ENCODE measurements at regions not wholly inside any gene's neighbourhood (a gene's known extent, or its start where the extent isn't known, plus 50 kb on each side); places are given as distances from the start of the nearest gene placed in this dataset.
"Not testable (repeated sequence)": the region's sequence is repeated elsewhere in the genome, so short reads cannot be mapped to it uniquely, and the experiment has no call there.

- intact Hi-C loops (cut with DNase I): loop anchor here in 1 of 4 donors (10.0 kb wide), 1 partner anchor 1024 kb away; the partner anchor contains the start of gene GRIN2A
- Histone ChIP-seq H3K9me3 (ENCODE audit: control insufficient read depth, low read length) (no peaks in the 10 kb centered on the region), H3K27me3 (ENCODE audit: control insufficient read depth, insufficient read depth) (no peaks in the 10 kb centered on the region), H3K4me1 (ENCODE audit: control insufficient read depth, insufficient read depth, low read length) (no peaks in the 10 kb centered on the region), H3K27ac (ENCODE audit: low read length) (no peak overlapping the region), H3K4me3 (ENCODE audit: low read length) (no peak overlapping the region)
- DNase-seq: no peak
- 78% methylated on average over 13 of the region's 13 CpGs for WGBS
- no peak for ATAC-seq
These were observed 69.1 kb downstream of the HAPSTR1 start for GRCh38 chr16:9160551-9160911.

- intact Hi-C loops (cut with DNase I): loop anchor here in 1 of 4 donors (10.0 kb wide), 1 partner anchor 1019 kb away; the partner anchor contains the start of gene GRIN2A
- DNase-seq (no peak), ATAC-seq (no peak)
- WGBS: 52% methylated on average over 10 of the region's 10 CpGs
- Histone ChIP-seq H3K4me3 (ENCODE audit: low read length) (no peak overlapping the region), H3K27me3 (ENCODE audit: control insufficient read depth, insufficient read depth) (no peaks in the 10 kb centered on the region), H3K4me1 (ENCODE audit: control insufficient read depth, insufficient read depth, low read length) (no peaks in the 10 kb centered on the region), H3K9me3 (ENCODE audit: control insufficient read depth, low read length) (no peaks in the 10 kb centered on the region), H3K27ac (ENCODE audit: low read length) (no peak overlapping the region)
These were observed 74.2 kb downstream of the HAPSTR1 start for GRCh38 chr16:9165681-9166080.

- H3K27ac ChIP-seq (ENCODE audit: low read length): not testable (repeated sequence)
These were observed 75.0 kb downstream of the HAPSTR1 start for GRCh38 chr16:9166326-9166993.

GRCh38 chr16:9169094-9169493 lies 77.7 kb downstream of the HAPSTR1 start:
- no peaks in the 10 kb centered on the region for H3K4me1 ChIP-seq (ENCODE audit: control insufficient read depth, insufficient read depth, low read length)
- no peak for DNase-seq
- intact Hi-C loops (cut with DNase I): loop anchor here in 1 of 4 donors (10.0 kb wide), 1 partner anchor 1016 kb away; the partner anchor contains the start of gene GRIN2A
- H3K27me3 ChIP-seq (ENCODE audit: control insufficient read depth, insufficient read depth): no peaks in the 10 kb centered on the region
- H3K9me3 ChIP-seq (ENCODE audit: control insufficient read depth, low read length): no peaks in the 10 kb centered on the region
- no peak overlapping the region for H3K4me3 ChIP-seq (ENCODE audit: low read length)
- no peak for ATAC-seq
- WGBS: 65% methylated on average over 7 of the region's 7 CpGs
- no peak overlapping the region for H3K27ac ChIP-seq (ENCODE audit: low read length)

More at GRCh38 chr16:9166326-9166993, 75.0 kb downstream of the HAPSTR1 start:
- not testable (repeated sequence) for DNase-seq; ATAC-seq; H3K27me3 ChIP-seq (ENCODE audit: control insufficient read depth, insufficient read depth); H3K4me1 ChIP-seq (ENCODE audit: control insufficient read depth, insufficient read depth, low read length); H3K4me3 ChIP-seq (ENCODE audit: low read length); H3K9me3 ChIP-seq (ENCODE audit: control insufficient read depth, low read length)
- intact Hi-C loops (cut with DNase I): loop anchor here in 1 of 4 donors (10.0 kb wide), 1 partner anchor 1018 kb away; the partner anchor contains the start of gene GRIN2A
- 84% methylated on average over 20 of the region's 24 CpGs for WGBS

GRCh38 chr16:9170470-9170869 lies 79.0 kb downstream of the HAPSTR1 start:
- H3K27me3 ChIP-seq (ENCODE audit: control insufficient read depth, insufficient read depth): no peaks in the 10 kb centered on the region
- H3K4me3 ChIP-seq (ENCODE audit: low read length): no peak overlapping the region
- DNase-seq: no peak
- no peaks in the 10 kb centered on the region for H3K4me1 ChIP-seq (ENCODE audit: control insufficient read depth, insufficient read depth, low read length)
- H3K9me3 ChIP-seq (ENCODE audit: control insufficient read depth, low read length): no peaks in the 10 kb centered on the region
- intact Hi-C loops (cut with DNase I): no loop called here
- ATAC-seq: no peak
- no peak overlapping the region for H3K27ac ChIP-seq (ENCODE audit: low read length)
- WGBS: 79% methylated on average over 12 of the region's 12 CpGs

- intact Hi-C loops (cut with DNase I): no loop called here
- no peak overlapping the region for H3K27ac ChIP-seq (ENCODE audit: low read length)
- H3K4me3 ChIP-seq (ENCODE audit: low read length): no peak overlapping the region
- ATAC-seq (no peak), DNase-seq (no peak)
- H3K9me3 ChIP-seq (ENCODE audit: control insufficient read depth, low read length): no peaks in the 10 kb centered on the region
- 46% methylated on average over 9 of the region's 9 CpGs for WGBS
- H3K27me3 ChIP-seq (ENCODE audit: control insufficient read depth, insufficient read depth): no peaks in the 10 kb centered on the region
- no peaks in the 10 kb centered on the region for H3K4me1 ChIP-seq (ENCODE audit: control insufficient read depth, insufficient read depth, low read length)
These were observed 85.3 kb downstream of the HAPSTR1 start for GRCh38 chr16:9176547-9177418.

GRCh38 chr16:9177861-9178260 lies 86.4 kb downstream of the HAPSTR1 start:
- ATAC-seq (no peak), DNase-seq (no peak)
- Histone ChIP-seq H3K9me3 (ENCODE audit: control insufficient read depth, low read length) (no peaks in the 10 kb centered on the region), H3K4me1 (ENCODE audit: control insufficient read depth, insufficient read depth, low read length) (no peaks in the 10 kb centered on the region), H3K27me3 (ENCODE audit: control insufficient read depth, insufficient read depth) (no peaks in the 10 kb centered on the region), H3K27ac (ENCODE audit: low read length) (no peak overlapping the region), H3K4me3 (ENCODE audit: low read length) (no peak overlapping the region)
- 71% methylated on average over 6 of the region's 6 CpGs for WGBS
- intact Hi-C loops (cut with DNase I): no loop called here

- no peaks in the 10 kb centered on the region for H3K4me1 ChIP-seq (ENCODE audit: control insufficient read depth, insufficient read depth, low read length)
- H3K27ac ChIP-seq (ENCODE audit: low read length): no peak overlapping the region
- intact Hi-C loops (cut with DNase I): no loop called here
- no peaks in the 10 kb centered on the region for H3K9me3 ChIP-seq (ENCODE audit: control insufficient read depth, low read length)
- DNase-seq (no peak), ATAC-seq (no peak)
- WGBS: 83% methylated on average over 29 of the region's 29 CpGs
- H3K4me3 ChIP-seq (ENCODE audit: low read length): no peak overlapping the region
- no peaks in the 10 kb centered on the region for H3K27me3 ChIP-seq (ENCODE audit: control insufficient read depth, insufficient read depth)
These were observed 92.4 kb downstream of the HAPSTR1 start for GRCh38 chr16:9183682-9184353.

GRCh38 chr16:9184354-9184690 lies 92.9 kb downstream of the HAPSTR1 start:
- ATAC-seq: no peak
- no peaks in the 10 kb centered on the region for H3K27me3 ChIP-seq (ENCODE audit: control insufficient read depth, insufficient read depth)
- no peaks in the 10 kb centered on the region for H3K4me1 ChIP-seq (ENCODE audit: control insufficient read depth, insufficient read depth, low read length)
- no peaks in the 10 kb centered on the region for H3K9me3 ChIP-seq (ENCODE audit: control insufficient read depth, low read length)
- H3K27ac ChIP-seq (ENCODE audit: low read length): no peak overlapping the region
- intact Hi-C loops (cut with DNase I): no loop called here
- WGBS: 81% methylated on average over 33 of the region's 33 CpGs
- no peak overlapping the region for H3K4me3 ChIP-seq (ENCODE audit: low read length)
- no peak for DNase-seq

- Histone ChIP-seq H3K4me3 (ENCODE audit: low read length) (no peak overlapping the region), H3K27ac (ENCODE audit: low read length) (no peak overlapping the region), H3K9me3 (ENCODE audit: control insufficient read depth, low read length) (no peaks in the 10 kb centered on the region), H3K27me3 (ENCODE audit: control insufficient read depth, insufficient read depth) (no peaks in the 10 kb centered on the region), H3K4me1 (ENCODE audit: control insufficient read depth, insufficient read depth, low read length) (no peaks in the 10 kb centered on the region)
- no peak for ATAC-seq
- intact Hi-C loops (cut with DNase I): no loop called here
- no peak for DNase-seq
- 50% methylated on average over 2 of the region's 2 CpGs for WGBS
These were observed 93.9 kb downstream of the HAPSTR1 start for GRCh38 chr16:9185381-9185780.

GRCh38 chr16:9186061-9186460 lies 94.6 kb downstream of the HAPSTR1 start:
- 91% methylated on average over 3 of the region's 3 CpGs for WGBS
- DNase-seq (no peak), ATAC-seq (no peak)
- intact Hi-C loops (cut with DNase I): no loop called here
- Histone ChIP-seq H3K9me3 (ENCODE audit: control insufficient read depth, low read length) (no peaks in the 10 kb centered on the region), H3K27ac (ENCODE audit: low read length) (no peak overlapping the region), H3K27me3 (ENCODE audit: control insufficient read depth, insufficient read depth) (no peaks in the 10 kb centered on the region), H3K4me3 (ENCODE audit: low read length) (no peak overlapping the region), H3K4me1 (ENCODE audit: control insufficient read depth, insufficient read depth, low read length) (no peaks in the 10 kb centered on the region)
